ENCODE measurements at regions not wholly inside any gene's neighbourhood (a gene's known extent, or its start where the extent isn't known, plus 50 kb on each side); places are given as distances from the start of the nearest gene placed in this dataset.

- TF ChIP-seq GATA3 (IDR thresholded peaks at IDR 0.05; ENCODE audit: low read depth, low read length) (no peak), GATA2 (IDR thresholded peaks at IDR 0.05; ENCODE audit: low read depth, low read length) (no peak)
Observed at GRCh38 chr19:31039151-31039550, 310.1 kb downstream of the TSHZ3 start.

DNA sequence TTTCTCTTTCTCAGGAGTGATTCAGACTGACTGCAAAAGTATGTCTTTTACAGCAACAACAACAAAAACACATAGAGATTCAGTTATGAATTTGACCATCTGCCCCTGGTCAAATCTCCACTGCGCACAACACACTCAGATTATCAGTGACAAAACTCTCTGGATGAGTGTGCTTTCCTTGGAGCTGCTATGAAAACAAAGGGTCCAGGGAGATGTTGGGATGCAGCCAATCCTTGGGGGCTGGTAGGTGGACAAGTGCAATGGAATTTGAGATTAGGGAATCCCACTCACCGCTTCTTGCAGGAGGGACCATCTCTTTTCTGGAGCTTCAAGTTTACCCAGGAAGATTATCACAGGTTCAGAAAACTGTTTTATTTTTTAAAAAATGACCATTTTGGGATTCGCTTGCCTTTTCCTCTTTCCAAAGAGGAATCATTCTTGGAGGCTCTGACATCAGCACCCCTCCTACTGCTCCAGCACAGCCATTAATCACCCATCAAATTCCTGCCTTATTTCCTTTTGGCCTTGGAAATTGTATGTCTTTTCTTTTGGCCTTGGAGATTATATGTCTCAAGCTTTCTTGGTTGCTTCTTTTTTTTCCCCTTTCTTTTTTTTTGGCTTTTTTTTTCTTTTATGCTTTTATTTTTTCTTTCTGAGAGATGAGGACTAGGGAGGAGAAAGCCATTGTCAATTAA is 311.8 kb downstream of the TSHZ3 start:
- TF ChIP-seq GATA3 (IDR thresholded peaks at IDR 0.05; ENCODE audit: low read depth, low read length) (no peak), GATA2 (IDR thresholded peaks at IDR 0.05; ENCODE audit: low read depth, low read length) (no peak)

DNA sequence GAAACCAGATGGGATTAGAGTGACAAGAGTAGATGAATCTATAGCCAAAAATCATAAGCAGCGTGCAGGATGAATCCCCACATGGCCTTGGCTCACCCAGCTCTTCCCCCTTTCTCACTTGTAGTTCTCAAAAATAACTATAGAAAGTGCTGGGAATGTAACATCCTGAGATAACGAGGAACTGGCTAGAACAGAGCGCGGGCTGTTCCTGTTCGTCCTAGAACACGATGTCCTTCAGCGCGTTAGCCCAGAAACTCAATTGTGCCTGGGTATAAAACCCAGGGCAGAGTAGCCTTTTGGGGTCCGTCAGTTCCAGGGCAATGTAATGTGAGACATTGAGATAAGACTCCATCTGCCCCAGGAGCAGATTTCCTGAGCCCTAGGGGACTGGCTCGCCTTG is 326.2 kb downstream of the TSHZ3 start:
- TF ChIP-seq GATA3 (IDR thresholded peaks at IDR 0.05; ENCODE audit: low read depth, low read length) (no peak), GATA2 (IDR thresholded peaks at IDR 0.05; ENCODE audit: low read depth, low read length) (no peak)

- TF ChIP-seq GATA2 (IDR thresholded peaks at IDR 0.05; ENCODE audit: low read depth, low read length) (no peak), GATA3 (IDR thresholded peaks at IDR 0.05; ENCODE audit: low read depth, low read length) (no peak)
Observed at GRCh38 chr19:31018936-31019335, 330.3 kb downstream of the TSHZ3 start.

DNA sequence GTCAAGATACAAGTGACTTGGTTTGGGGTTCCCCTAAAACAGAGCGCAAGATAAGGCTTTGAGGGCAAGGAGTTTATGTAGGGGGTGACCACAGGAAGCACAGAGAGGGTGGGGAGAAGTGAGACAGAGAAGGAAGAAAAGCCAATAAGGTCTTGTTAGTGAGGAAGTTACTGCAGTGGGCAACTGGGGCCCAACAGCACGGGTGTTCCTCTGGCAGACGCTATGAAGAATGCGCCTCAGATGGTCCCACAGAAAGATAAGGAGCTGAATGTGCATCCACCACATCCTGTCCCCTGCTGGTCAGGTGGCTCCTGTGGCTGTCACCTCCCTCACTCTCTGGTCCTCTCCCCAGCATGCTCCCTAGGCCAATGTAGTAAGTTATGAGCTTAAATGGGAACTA is 333.5 kb downstream of the TSHZ3 start:
- no peak for TF ChIP-seq GATA2 (IDR thresholded peaks at IDR 0.05; ENCODE audit: low read depth, low read length)
- no peak for TF ChIP-seq GATA3 (IDR thresholded peaks at IDR 0.05; ENCODE audit: low read depth, low read length)

- TF ChIP-seq GATA3 (IDR thresholded peaks at IDR 0.05; ENCODE audit: low read depth, low read length), result no peak
- no peak for TF ChIP-seq GATA2 (IDR thresholded peaks at IDR 0.05; ENCODE audit: low read depth, low read length)
Observed at GRCh38 chr19:31014668-31015067, 334.6 kb downstream of the TSHZ3 start.

- TF ChIP-seq GATA2 (IDR thresholded peaks at IDR 0.05; ENCODE audit: low read depth, low read length) (no peak), GATA3 (IDR thresholded peaks at IDR 0.05; ENCODE audit: low read depth, low read length) (no peak)
Observed at GRCh38 chr19:31013384-31014020, 335.7 kb downstream of the TSHZ3 start.

GRCh38 chr19:31002518-31003244 is 346.6 kb downstream of the TSHZ3 start:
- TF ChIP-seq GATA2 (IDR thresholded peaks at IDR 0.05; ENCODE audit: low read depth, low read length) (no peak), GATA3 (IDR thresholded peaks at IDR 0.05; ENCODE audit: low read depth, low read length) (no peak)

DNA sequence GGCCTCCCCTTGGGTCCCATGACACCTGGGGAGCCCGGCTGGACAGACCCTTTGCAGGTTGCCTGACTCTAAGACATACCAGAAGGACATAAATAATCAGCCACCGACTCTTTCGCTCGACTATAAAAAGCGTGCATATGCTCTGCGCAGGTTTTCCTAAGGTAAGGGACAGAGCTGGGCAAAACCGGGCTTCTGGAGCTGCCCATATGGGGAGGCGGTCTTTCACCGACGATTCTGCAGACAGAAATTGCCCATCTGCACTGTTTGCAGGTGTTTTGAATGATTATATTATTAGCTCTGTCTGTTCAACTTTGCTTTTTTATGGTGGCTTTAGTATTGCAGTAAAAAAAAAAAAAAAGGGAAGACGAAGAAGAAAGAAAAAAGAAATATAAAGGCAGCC is 347.2 kb downstream of the TSHZ3 start:
- no peak for TF ChIP-seq GATA3 (IDR thresholded peaks at IDR 0.05; ENCODE audit: low read depth, low read length)
- no peak for TF ChIP-seq GATA2 (IDR thresholded peaks at IDR 0.05; ENCODE audit: low read depth, low read length)

DNA sequence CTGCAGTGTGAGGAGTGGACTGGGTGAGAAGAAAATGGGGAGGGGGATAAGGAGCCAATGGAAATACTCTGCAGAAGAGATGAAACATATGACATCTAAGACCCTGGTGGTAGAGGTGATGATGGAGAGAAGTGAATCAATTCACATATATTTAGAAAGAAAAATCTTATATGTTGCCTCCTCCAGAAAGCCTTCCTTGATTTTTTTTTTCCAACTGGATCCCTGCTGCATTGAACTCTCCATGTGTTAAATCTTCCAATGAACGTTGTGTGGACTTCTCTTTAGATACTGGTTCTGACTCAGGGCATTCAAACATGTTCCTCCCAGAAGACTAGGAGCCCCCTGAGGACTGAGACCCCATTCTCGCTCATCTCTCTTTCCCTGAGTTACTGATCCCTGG is 348.3 kb downstream of the TSHZ3 start:
- no peak for TF ChIP-seq GATA3 (IDR thresholded peaks at IDR 0.05; ENCODE audit: low read depth, low read length)
- no peak for TF ChIP-seq GATA2 (IDR thresholded peaks at IDR 0.05; ENCODE audit: low read depth, low read length)

DNA sequence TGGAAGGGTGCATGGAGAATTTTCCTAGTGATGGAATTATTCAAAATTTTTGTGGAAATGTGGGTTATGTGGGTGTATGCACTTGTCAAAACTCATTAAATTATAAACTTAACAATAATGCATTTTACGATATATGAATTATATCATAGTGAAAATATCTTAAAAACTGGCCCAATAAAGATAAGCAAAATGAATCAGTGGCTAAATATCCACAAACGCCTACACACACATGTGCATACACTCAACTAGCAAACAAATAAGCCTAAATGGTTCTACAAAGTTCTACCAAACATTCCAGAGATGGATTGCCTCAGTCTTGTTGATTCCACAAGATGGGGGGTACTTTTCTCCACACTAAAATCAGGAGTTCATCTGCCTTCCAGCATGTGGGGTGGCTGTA is 349.5 kb downstream of the TSHZ3 start:
- TF ChIP-seq GATA3 (IDR thresholded peaks at IDR 0.05; ENCODE audit: low read depth, low read length), result no peak
- no peak for TF ChIP-seq GATA2 (IDR thresholded peaks at IDR 0.05; ENCODE audit: low read depth, low read length)

DNA sequence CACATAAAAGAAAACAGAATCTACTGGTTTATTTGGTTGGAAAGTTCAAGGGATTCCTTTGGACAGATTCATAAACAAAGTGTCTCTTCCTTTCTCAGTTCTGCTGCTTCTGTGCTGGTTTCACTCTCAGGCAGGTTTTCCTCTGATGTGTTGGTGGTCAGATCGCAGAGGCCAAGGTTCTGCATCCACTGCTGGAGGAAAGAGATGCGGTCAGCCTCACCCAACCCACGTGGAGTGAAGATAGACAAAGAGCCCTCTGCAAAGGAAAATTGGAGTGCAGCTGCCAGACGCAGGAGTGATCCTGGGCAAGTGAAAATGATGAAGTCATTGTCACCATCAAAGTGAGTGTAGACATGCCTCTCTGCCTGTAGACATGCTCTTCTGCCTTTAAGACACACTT is 352.0 kb downstream of the TSHZ3 start:
- TF ChIP-seq GATA2 (IDR thresholded peaks at IDR 0.05; ENCODE audit: low read depth, low read length), result no peak
- TF ChIP-seq GATA3 (IDR thresholded peaks at IDR 0.05; ENCODE audit: low read depth, low read length), result no peak

DNA sequence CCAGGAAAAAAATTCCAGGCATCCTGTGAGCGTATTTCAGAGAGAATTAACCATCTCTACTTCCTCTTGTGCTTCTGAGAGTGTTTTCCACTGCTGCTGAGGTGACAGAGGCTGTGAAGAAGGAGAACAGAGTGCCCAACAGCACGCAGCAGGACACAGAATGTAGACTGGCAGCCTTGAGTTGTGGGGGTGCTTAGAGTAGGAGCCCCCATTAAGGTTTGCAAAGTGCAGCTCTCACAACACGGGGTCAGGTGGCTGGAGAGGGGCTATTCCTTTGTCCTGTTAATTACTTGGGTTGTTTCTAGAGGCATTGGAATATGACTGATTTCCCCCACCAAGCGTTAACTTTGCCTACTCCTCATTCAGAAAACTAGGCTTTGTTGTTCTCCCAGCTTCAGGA is 370.6 kb downstream of the TSHZ3 start:
- TF ChIP-seq GATA3 (IDR thresholded peaks at IDR 0.05; ENCODE audit: low read depth, low read length) (no peak), GATA2 (IDR thresholded peaks at IDR 0.05; ENCODE audit: low read depth, low read length) (no peak)

GRCh38 chr19:30969591-30969990 is 379.6 kb downstream of the TSHZ3 start:
- no peak for TF ChIP-seq GATA2 (IDR thresholded peaks at IDR 0.05; ENCODE audit: low read depth, low read length)
- no peak for TF ChIP-seq GATA3 (IDR thresholded peaks at IDR 0.05; ENCODE audit: low read depth, low read length)
